SIG-M5 treated with dmso at 0.1 percent for 504 hours (cell line): ENCODE measurements at regions not wholly inside any gene's neighbourhood (a gene's known extent, or its start where the extent isn't known, plus 50 kb on each side); places are given as distances from the start of the nearest gene placed in this dataset.
"Not testable (repeated sequence)": the region's sequence is repeated elsewhere in the genome, so short reads cannot be mapped to it uniquely, and the experiment has no call there.

Experiments used
- DNase-seq: peaks from one replicate; lab custom pipeline; 2025; ENCODE audit not compliant: unreplicated experiment; lab: John Stamatoyannopoulos, UW

GRCh38 chr7:149683181-149683580, 90.2 kb downstream of the ZNF467 start:
- DNase-seq = no peak

DNA sequence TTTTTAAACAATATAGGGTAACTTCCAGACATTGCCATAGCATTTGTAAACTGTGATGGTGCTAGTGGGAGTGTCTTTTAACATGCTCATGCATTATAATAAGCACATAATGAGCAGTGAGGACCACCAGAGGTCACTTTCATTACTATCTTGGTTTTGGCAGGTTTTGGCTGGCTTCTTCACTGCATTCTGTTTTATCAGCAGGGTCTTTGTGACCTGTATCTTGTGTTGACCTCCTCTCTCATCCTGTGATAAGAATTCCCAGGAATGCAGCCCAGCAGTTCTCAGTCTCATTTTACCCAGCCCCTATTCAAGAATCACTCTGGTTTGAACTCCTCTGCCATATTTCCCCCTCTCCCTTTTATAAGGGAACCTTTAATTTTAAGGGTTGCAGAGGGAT, 91.3 kb downstream of the ZNF467 start:
- no peak for DNase-seq

DNA sequence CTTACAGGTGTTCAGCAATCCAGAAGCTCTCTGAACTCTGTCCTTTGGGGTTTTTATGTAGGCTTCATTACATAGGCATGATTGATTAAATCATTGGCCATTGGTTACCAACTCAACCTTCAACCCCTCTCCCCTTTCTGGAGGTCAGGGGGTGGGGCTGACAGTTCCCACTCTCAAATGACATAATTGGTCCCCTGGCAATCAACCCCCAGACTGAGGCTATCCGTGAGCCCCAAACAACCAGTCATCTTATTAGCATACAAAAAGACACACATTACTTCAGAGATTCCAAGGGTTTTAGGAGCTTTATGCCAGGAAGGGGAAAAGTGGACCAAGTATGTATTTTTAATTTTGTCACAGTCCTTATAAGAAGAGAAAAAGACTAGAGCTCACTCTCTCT, 92.1 kb downstream of the ZNF467 start:
- no peak for DNase-seq

DNA sequence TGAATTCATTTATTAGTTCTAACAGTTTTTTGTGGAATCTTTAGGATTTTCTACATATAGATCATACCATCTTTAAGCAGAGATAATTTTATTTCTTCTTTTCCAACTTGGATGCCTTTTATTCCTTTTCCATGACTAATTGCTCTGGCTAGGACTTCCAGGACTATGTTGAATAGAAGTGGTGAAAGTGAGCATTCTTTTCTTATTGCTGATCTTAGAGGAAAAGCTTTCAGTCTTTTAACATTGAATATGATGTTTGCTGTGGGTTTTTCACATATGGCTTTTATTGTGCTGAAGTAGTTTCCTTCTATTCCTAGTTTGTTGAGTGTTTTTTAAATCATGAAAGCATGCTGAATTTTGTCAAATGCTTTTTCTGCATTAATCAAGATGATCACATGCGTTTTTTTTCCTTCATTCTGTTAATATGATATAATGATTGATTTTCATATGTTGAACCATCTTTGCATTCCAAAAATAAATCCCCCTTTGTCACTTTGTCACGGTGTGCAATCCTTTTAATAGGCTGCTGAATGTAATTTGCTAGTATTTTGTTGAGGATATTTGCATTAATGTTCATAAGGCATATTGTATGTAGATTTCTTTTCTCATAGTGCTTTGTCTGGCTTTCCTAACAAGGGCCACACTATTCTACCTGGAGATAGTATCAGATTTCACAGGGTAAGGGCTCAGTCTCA, 92.9 kb downstream of the ZNF467 start:
- no peak for DNase-seq

DNA sequence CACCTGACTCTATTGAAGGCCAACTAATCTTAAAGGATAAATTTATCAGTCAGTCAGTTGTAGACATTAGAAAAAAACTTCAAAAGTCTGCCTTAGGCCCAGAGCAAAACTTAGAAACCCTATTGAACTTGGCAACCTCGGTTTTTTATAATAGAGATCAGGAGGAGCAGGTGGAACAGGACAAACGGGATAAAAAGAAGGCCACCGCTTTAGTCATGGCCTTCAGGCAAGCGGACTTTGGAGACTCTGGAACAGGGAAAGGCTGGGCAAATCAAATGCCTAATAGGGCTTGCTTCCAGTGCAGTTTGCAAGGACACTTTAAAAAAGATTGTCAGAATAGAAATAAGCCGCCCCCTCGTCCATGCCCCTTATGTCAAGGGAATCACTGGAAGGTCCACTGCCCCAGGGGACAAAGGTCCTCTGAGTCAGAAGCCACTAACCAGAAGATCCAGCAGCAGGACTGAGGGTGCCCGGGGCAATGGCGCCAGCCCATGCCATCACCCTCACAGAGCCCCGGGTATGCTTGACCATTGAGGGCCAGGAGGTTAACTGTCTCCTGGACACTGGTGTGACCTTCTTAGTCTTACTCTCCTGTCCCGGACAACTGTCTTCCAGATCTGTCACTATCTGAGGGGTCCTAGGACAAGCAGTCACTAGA, 98.5 kb downstream of the ZNF467 start:
- not testable (repeated sequence) for DNase-seq

GRCh38 chr7:149673006-149673405, 100.4 kb downstream of the ZNF467 start:
- no peak for DNase-seq

GRCh38 chr7:149670288-149670687, 103.1 kb downstream of the ZNF467 start:
- DNase-seq = no peak

DNA sequence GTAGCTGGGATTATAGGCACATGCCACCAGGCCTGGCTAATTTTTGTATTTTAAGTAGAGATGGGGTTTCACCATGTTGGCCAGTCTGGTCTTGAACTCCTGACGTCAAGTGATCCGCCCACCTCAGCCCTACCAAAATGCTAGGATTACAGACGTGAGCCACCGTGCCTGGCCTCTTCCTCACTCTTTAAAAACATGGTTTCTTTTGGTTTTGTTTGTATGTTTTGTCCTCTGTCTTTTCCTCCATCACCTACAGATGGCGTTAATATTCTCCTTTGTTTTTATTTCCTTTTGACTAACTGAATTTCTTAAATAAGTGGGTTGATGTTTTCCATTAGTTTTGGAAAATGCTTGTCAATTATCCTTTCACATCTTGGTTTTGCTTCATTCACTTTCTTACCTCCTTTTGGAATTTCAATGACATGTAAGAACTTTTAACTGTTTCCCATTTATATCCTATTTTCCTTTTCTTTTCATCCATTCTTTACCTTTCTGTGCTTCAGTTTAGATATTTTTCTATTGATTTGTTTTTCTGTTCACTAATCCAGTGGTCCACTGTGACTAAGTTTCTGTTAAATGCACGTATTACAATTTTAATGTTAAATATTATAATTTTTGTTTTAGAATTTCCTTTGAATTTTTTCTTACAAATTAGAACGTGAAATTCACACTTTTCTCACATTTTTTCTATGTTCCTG, 104.1 kb downstream of the ZNF467 start:
- DNase-seq = peak; percentile 22

GRCh38 chr7:149666360-149666945, 106.9 kb downstream of the ZNF467 start:
- no peak for DNase-seq

DNA sequence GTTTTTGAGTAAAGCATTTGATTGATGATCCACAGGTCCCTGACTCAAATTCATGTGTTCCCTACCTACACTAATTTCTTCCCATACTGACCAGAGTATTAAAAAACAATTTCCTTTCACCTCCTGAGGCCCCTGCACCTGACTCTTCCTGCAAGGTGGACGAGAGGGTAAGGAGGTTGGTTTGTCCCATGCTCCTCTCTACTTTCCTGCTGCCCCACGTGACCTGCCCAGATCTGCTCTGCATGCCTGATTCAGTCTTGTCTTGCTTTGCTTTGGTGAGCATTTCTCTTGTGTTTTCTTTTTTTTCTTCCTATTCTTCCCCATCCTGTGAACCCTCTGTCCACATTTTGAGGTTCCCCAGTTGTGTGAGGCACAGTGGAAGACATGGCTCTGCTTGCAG, 107.8 kb downstream of the ZNF467 start:
- not testable (repeated sequence) for DNase-seq

- no peak for DNase-seq
These were observed 108.7 kb downstream of the ZNF467 start for GRCh38 chr7:149664666-149665065.

- no peak for DNase-seq
These were observed 109.2 kb downstream of the ZNF467 start for GRCh38 chr7:149664176-149664575.

DNA sequence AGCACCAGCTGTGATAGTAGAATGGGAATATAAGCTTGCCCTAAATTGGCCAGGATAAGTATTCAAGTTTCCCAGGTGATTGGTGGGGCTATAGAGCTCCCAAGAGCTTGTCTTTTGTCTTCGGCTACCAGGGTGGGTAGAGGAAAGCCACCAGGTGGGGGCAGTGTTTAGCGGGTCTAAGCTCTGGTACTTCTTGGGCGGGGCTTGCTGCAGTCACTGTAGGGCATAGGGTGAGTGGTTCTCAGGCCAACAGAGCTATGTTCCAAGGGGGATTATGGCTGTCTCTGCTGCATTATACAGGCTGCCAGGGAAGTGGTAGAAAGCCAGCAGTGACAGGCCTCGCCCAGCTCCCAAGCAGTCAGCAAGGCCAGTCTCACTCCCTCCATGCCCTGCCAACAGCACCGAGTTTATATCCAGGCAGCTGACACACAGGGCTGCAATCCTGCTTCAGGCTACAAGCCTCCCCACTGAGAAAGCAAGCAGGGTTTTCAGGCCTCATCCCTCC, 110.7 kb downstream of the ZNF467 start:
- DNase-seq = peak; percentile 76

GRCh38 chr7:149655784-149656183, 117.6 kb downstream of the ZNF467 start:
- DNase-seq = no peak

DNA sequence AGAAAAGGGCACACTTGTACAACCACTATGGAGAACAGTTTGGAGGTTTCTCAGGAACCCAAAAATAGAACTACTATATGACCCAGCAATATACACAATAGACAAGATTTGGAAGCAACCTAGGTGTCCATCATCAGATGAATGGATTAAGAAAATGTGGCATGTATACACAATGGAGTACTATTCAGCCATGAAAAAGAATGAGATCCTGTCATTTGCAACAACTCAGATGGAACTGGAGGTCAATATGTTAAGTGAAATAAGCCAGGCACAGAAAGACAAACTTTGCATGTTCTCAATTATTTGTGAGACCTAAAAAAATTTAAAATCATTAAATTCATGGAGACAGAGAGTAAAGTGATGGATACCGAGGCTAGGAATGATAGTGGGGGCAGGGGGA, 118.8 kb downstream of the ZNF467 start:
- no peak for DNase-seq

DNA sequence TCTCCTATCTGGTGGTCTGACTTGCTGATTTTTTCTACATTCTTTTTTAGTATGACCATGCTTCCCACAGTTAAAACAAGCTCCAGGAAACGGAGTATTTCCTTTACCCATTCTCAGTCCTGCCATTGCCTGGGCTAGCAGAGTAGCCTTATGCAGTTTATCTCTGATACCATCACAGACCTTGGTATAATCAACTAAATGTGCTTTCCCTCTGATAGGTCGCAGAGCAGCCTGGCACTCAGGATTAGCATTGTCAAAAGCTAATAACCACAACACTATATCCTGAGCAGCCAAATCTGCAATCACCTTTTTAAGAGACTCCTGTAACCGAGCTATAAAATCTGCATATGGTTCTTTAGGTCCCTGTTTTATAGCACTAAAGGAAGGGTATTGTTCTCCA, 123.2 kb downstream of the ZNF467 start:
- DNase-seq = not testable (repeated sequence)

GRCh38 chr7:149644754-149645153, 128.6 kb downstream of the ZNF467 start:
- DNase-seq = no peak

DNA sequence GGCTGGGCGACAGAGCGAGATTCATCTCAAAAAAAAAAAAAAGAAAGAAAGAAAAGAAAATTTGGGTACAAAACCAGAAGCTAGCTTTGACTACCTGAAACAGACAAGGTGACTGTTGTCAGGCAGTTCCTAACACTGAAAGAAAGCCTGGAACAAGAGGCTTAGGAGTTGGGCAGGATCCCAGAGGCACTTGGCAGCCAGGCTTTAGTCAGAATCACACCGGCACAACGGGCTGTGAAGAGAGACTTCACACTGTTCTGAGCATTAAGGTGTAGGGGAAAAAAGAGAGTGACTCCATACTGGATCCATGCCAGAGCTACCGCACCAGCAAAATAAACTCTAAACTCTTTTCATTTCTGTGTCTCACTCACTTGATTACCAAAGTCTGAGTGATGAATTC, 130.8 kb downstream of the ZNF467 start:
- no peak for DNase-seq

GRCh38 chr7:149638566-149639320, 134.6 kb downstream of the ZNF467 start:
- DNase-seq = no peak

DNA sequence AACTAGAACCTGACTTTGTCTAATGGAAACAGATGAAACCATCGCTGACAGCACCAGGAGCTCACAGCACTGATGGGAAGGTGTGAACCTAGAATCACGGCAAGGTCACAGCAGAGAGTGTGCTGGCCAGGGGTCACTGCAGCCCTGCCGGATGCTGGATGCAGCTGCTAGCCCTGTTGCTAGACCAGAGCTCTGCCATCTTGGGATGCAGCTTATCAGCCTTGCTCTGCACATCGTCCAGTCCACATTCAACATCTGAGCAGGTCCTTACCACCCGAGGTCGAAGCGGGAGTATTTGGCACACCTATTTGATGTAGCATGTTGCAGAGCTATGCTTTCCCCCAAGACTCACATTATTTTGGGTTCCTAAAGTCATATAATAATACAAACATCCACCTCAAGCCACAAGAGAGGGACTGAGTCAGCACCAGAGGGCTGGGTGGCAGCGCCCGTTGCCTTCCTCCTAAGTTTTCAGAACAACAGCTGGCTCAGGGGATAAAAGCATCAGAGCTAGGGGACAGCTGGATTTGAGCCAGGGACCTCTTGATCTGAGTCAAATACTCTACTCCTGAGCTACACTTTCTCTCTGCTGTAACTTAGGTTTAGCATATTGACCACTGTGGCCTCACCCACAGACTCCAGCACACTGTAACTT, 135.3 kb downstream of the ZNF467 start:
- DNase-seq = no peak
